ENCODE measurements at regions not wholly inside any gene's neighbourhood (a gene's known extent, or its start where the extent isn't known, plus 50 kb on each side); places are given as distances from the start of the nearest gene placed in this dataset.

DNA sequence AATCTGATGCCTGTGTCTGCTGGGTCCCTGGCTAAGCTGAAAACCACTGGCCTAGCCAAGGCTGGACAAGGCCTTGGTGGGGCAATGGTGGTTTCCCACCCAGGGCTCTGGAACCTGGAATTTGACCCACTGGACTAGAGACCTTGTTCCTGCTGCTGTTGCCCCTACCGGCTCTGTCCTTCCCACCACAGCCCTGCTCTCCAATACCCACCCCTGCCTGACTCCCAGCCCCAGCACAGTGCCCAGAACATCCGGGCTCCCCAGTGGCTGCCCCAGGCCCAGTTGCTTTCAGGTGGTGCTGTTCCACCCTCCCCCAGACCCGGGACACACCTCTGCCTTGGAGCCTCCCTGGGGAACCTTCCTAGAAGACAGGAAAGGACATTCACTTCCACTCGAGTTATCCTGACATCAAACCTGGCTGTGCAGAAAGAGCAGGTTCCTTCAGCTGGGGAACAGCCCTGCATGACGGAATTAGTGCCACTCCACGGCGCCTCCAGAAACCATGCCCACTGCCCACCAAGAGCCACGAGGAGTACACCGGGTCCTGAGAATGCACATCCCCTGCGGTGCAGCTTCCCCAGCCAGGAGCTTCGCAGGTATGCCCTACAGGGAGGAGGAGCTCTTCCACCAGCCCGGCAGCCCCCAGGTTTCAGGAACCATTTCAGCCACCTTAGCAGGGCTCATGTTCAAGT is 152.8 kb downstream of the OAT start:
- no peak for TF ChIP-seq POLR2A (IDR thresholded peaks at IDR 0.05)
- TF ChIP-seq, protein P1, sequence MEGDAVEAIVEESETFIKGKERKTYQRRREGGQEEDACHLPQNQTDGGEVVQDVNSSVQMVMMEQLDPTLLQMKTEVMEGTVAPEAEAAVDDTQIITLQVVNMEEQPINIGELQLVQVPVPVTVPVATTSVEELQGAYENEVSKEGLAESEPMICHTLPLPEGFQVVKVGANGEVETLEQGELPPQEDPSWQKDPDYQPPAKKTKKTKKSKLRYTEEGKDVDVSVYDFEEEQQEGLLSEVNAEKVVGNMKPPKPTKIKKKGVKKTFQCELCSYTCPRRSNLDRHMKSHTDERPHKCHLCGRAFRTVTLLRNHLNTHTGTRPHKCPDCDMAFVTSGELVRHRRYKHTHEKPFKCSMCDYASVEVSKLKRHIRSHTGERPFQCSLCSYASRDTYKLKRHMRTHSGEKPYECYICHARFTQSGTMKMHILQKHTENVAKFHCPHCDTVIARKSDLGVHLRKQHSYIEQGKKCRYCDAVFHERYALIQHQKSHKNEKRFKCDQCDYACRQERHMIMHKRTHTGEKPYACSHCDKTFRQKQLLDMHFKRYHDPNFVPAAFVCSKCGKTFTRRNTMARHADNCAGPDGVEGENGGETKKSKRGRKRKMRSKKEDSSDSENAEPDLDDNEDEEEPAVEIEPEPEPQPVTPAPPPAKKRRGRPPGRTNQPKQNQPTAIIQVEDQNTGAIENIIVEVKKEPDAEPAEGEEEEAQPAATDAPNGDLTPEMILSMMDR (IDR thresholded peaks at IDR 0.05): no peak

Measured in Peyer's patch (tissue), 4 donors.